ENCODE measurements at regions not wholly inside any gene's neighbourhood (a gene's known extent, or its start where the extent isn't known, plus 50 kb on each side); places are given as distances from the start of the nearest gene placed in this dataset.

- DNase-seq (ENCODE audit: extremely low spot score): no peak
- ChIA-PET CTCF (no interaction called here), POLR2A (no interaction called here)
- no peak for TF ChIP-seq FOXK2 (IDR thresholded peaks at IDR 0.05)
- no peak for TF ChIP-seq FOXA1 (IDR thresholded peaks at IDR 0.05)
- TF ChIP-seq LEF1 (IDR thresholded peaks at IDR 0.05; ENCODE audit: borderline replicate concordance): no peak
- no peak for TF ChIP-seq FOXM1 (IDR thresholded peaks at IDR 0.05; ENCODE audit: borderline replicate concordance)
- TF ChIP-seq ZNF384 (IDR thresholded peaks at IDR 0.05): no peak
- TF ChIP-seq ARNT (IDR thresholded peaks at IDR 0.05): no peak
- TF ChIP-seq TARDBP (IDR thresholded peaks at IDR 0.05): no peak
- TF ChIP-seq L3MBTL2 (conservative IDR thresholded peaks at IDR 0.05): no peak
- no peak for TF ChIP-seq SUZ12 (IDR thresholded peaks at IDR 0.05)
- TF ChIP-seq CTBP1 (IDR thresholded peaks at IDR 0.05; ENCODE audit: borderline replicate concordance): no peak
- TF ChIP-seq BHLHE40 (IDR thresholded peaks at IDR 0.05; ENCODE audit: borderline replicate concordance): no peak
- no peak for TF ChIP-seq PKNOX1 (IDR thresholded peaks at IDR 0.05)
These were observed 161.7 kb upstream of the BCL6 start for GRCh38 chr3:187906920-187907319.

DNA sequence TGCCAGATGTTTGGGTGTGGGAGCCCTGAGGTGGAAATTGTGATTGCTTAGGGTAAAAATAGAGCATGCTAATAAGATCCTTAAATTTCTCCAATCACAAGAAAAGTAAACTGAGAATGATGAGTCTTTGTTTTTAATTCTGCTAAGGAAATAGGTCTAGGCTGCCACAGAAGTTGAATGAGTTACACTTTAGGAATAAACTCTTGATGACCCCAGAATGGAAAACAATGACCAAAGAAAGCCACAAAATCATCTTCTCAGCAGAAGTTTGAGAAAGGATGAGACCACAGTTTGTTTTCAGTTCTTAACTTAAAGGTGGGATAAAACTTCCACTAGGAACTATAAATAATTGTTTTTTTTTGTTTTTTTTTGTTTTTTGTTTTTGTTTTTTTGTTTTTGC, 164.6 kb upstream of the BCL6 start:
- DNase-seq (ENCODE audit: extremely low spot score): no peak
- TF ChIP-seq BHLHE40 (IDR thresholded peaks at IDR 0.05; ENCODE audit: borderline replicate concordance): no peak
- TF ChIP-seq SUZ12 (IDR thresholded peaks at IDR 0.05): no peak
- TF ChIP-seq ZNF384 (IDR thresholded peaks at IDR 0.05): no peak
- TF ChIP-seq NFRKB (IDR thresholded peaks at IDR 0.05): no peak
- TF ChIP-seq SP1 (IDR thresholded peaks at IDR 0.05): no peak
- no peak for TF ChIP-seq LEF1 (IDR thresholded peaks at IDR 0.05; ENCODE audit: borderline replicate concordance)
- TF ChIP-seq FOXK2 (IDR thresholded peaks at IDR 0.05): no peak
- no peak for TF ChIP-seq CTBP1 (IDR thresholded peaks at IDR 0.05; ENCODE audit: borderline replicate concordance)
- CTCF ChIA-PET: no interaction called here
- POLR2A ChIA-PET: no interaction called here

DNA sequence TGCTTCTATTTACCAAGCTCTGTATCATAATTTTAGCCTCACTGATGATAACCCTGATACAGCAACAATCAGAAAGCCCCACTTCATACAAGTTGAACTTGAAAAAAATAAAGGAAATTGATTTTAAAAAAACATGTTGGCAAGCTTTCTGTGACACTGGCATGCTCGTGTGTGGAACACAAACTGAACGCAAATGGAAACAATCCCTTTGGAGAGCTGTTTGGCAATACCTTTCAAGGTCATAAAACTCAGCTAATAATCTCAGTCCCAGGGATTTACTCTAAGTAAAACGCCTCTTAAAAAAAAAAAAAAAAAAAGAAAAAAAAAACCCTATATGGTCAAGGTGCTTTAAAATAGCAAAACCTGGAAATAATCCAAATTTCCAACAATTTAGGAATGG, 166.7 kb upstream of the BCL6 start:
- POLR2A ChIA-PET: interaction anchor here (1.5 kb wide), 1 partner anchor 166 kb away, joined by 4 read pairs; the partner anchor contains the start of gene BCL6
- TF ChIP-seq ZNF384 (IDR thresholded peaks at IDR 0.05): no peak
- no peak for TF ChIP-seq CTBP1 (IDR thresholded peaks at IDR 0.05; ENCODE audit: borderline replicate concordance)
- TF ChIP-seq LEF1 (IDR thresholded peaks at IDR 0.05; ENCODE audit: borderline replicate concordance): no peak
- DNase-seq (ENCODE audit: extremely low spot score): no peak
- CTCF ChIA-PET: interaction anchor here (0.6 kb wide), 2 partner anchors 276 to 1219 kb away, joined by 3 to 5 read pairs; no protein-coding TSS in a partner anchor

GRCh38 chr3:187913617-187914033, 168.4 kb upstream of the BCL6 start:
- no peak for DNase-seq (ENCODE audit: extremely low spot score)
- ChIA-PET POLR2A (interaction anchor here (1.5 kb wide), 1 partner anchor 168 kb away, joined by 4 read pairs; the partner anchor contains the start of gene BCL6), CTCF (no interaction called here)
- no peak for TF ChIP-seq ZNF384 (IDR thresholded peaks at IDR 0.05)
- no peak for TF ChIP-seq TARDBP (IDR thresholded peaks at IDR 0.05)
- no peak for TF ChIP-seq ELF4 (IDR thresholded peaks at IDR 0.05)
- TF ChIP-seq CTBP1 (IDR thresholded peaks at IDR 0.05; ENCODE audit: borderline replicate concordance): no peak
- no peak for TF ChIP-seq LEF1 (IDR thresholded peaks at IDR 0.05; ENCODE audit: borderline replicate concordance)
- TF ChIP-seq SP1 (IDR thresholded peaks at IDR 0.05): no peak
- TF ChIP-seq FOXA1 (IDR thresholded peaks at IDR 0.05): no peak

DNA sequence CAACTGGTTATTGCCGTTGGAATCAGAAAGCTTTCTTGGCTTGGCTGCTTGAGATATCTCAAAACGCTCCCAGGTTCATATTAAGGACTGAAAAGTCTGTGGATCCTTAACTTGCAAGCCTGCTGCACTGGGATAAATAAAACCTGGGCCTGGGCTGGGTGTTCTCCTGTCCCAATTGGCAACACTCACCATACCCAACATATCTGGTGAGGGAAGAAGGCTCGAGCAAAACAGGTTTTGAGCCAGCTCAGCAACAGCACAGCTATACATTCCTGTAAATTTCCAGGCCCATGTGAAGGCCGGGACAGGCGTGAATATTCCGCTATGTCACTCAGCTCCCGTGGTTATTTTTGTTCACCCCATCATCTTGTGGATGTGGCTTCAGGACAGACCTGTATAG, 169.0 kb upstream of the BCL6 start:
- ChIA-PET POLR2A (no interaction called here), CTCF (no interaction called here)
- no peak for DNase-seq (ENCODE audit: extremely low spot score)
- TF ChIP-seq L3MBTL2 (conservative IDR thresholded peaks at IDR 0.05) (no peak), FOXM1 (IDR thresholded peaks at IDR 0.05; ENCODE audit: borderline replicate concordance) (no peak), NFRKB (IDR thresholded peaks at IDR 0.05) (no peak), SP1 (IDR thresholded peaks at IDR 0.05) (no peak), BHLHE40 (IDR thresholded peaks at IDR 0.05; ENCODE audit: borderline replicate concordance) (no peak), LEF1 (IDR thresholded peaks at IDR 0.05; ENCODE audit: borderline replicate concordance) (no peak), FOXK2 (IDR thresholded peaks at IDR 0.05) (no peak), HDGF (IDR thresholded peaks at IDR 0.05; ENCODE audit: borderline replicate concordance) (no peak), TARDBP (IDR thresholded peaks at IDR 0.05) (no peak), ELF4 (IDR thresholded peaks at IDR 0.05) (no peak), ARNT (IDR thresholded peaks at IDR 0.05) (no peak), CTBP1 (IDR thresholded peaks at IDR 0.05; ENCODE audit: borderline replicate concordance) (no peak), SUZ12 (IDR thresholded peaks at IDR 0.05) (no peak), PKNOX1 (IDR thresholded peaks at IDR 0.05) (no peak), FOXA1 (IDR thresholded peaks at IDR 0.05) (no peak), ZNF384 (IDR thresholded peaks at IDR 0.05) (no peak)

GRCh38 chr3:187916072-187916471, 170.8 kb upstream of the BCL6 start:
- ChIA-PET CTCF (no interaction called here), POLR2A (no interaction called here)
- no peak for DNase-seq (ENCODE audit: extremely low spot score)
- TF ChIP-seq TARDBP (IDR thresholded peaks at IDR 0.05) (no peak), PKNOX1 (IDR thresholded peaks at IDR 0.05) (no peak), ZNF384 (IDR thresholded peaks at IDR 0.05) (no peak), ELF4 (IDR thresholded peaks at IDR 0.05) (no peak)

GRCh38 chr3:187918081-187918644, 172.9 kb upstream of the BCL6 start:
- DNase-seq (ENCODE audit: extremely low spot score): no peak
- POLR2A ChIA-PET: no interaction called here
- CTCF ChIA-PET: no interaction called here
- TF ChIP-seq FOXM1 (IDR thresholded peaks at IDR 0.05; ENCODE audit: borderline replicate concordance) (no peak), ELF4 (IDR thresholded peaks at IDR 0.05) (no peak), ARNT (IDR thresholded peaks at IDR 0.05) (no peak), NFRKB (IDR thresholded peaks at IDR 0.05) (no peak), L3MBTL2 (conservative IDR thresholded peaks at IDR 0.05) (no peak), LEF1 (IDR thresholded peaks at IDR 0.05; ENCODE audit: borderline replicate concordance) (no peak), BHLHE40 (IDR thresholded peaks at IDR 0.05; ENCODE audit: borderline replicate concordance) (no peak), SUZ12 (IDR thresholded peaks at IDR 0.05) (no peak), TARDBP (IDR thresholded peaks at IDR 0.05) (no peak), PKNOX1 (IDR thresholded peaks at IDR 0.05) (no peak), CTBP1 (IDR thresholded peaks at IDR 0.05; ENCODE audit: borderline replicate concordance) (no peak), FOXA1 (IDR thresholded peaks at IDR 0.05) (no peak), ZNF384 (IDR thresholded peaks at IDR 0.05) (no peak), SP1 (IDR thresholded peaks at IDR 0.05) (no peak), FOXK2 (IDR thresholded peaks at IDR 0.05) (no peak), HDGF (IDR thresholded peaks at IDR 0.05; ENCODE audit: borderline replicate concordance) (no peak)

Data from HEK293T (cell line).